ENCODE measurements at regions not wholly inside any gene's neighbourhood (a gene's known extent, or its start where the extent isn't known, plus 50 kb on each side); places are given as distances from the start of the nearest gene placed in this dataset.
"Not testable (repeated sequence)": the region's sequence is repeated elsewhere in the genome, so short reads cannot be mapped to it uniquely, and the experiment has no call there.

DNA sequence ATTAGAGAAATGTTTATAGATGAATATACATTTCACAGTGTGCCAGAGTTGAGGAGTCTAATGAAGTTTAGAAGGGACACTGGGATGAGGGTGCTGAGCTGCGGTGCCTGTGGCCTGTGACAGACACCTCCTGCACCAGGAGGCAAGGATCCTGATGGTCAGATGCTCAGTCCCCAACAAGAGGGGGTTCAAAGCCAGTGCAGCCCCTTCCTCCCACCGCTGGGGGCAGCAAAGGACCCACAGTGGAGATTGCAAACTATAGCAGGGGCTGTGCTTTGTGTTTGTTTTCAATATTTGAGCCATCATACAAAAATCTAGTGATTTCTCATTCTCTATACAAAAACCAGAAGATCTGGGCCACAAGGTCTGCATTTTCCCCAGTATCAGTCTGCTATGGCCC is 170.5 kb upstream of the PLGLB2 start:
- not testable (repeated sequence) for TF ChIP-seq EZH2 (IDR thresholded peaks at IDR 0.05; ENCODE audit: insufficient read depth, poor library complexity, severe bottlenecking); EZH2phosphoT487 (IDR thresholded peaks at IDR 0.05; ENCODE audit: insufficient read depth, low read depth)
